Mesendoderm (in vitro differentiated cells): ENCODE measurements at regions not wholly inside any gene's neighbourhood (a gene's known extent, or its start where the extent isn't known, plus 50 kb on each side); places are given as distances from the start of the nearest gene placed in this dataset.

Source experiments
- DNase-seq: peaks from one replicate; pipeline ENCODE4 v3.0.0; 2013
- H2AK5ac ChIP-seq: 2 replicates; pipeline ENCODE4 v1.6.1; 2013; ENCODE audit warnings: low read length, inconsistent platforms
- H2BK120ac ChIP-seq: 2 replicates; pipeline ENCODE4 v1.6.1; 2013; ENCODE audit warnings: low read depth, mild to moderate bottlenecking, low read length, moderate library complexity, mixed read lengths
- H2BK15ac ChIP-seq: replicated peaks from 2 replicates; pipeline ENCODE4 v1.6.1; 2013; ENCODE audit warnings: low read depth, mild to moderate bottlenecking, moderate library complexity
- H2BK5ac ChIP-seq: 2 replicates; pipeline ENCODE4 v1.6.1; 2013; ENCODE audit warnings: low read length, inconsistent platforms
- H3K18ac ChIP-seq: 2 replicates; pipeline ENCODE4 v1.6.1; 2013; ENCODE audit warnings: mild to moderate bottlenecking, low read length, mixed read lengths
- H3K23ac ChIP-seq: one replicate; pipeline ENCODE4 v1.6.1; 2013; ENCODE audit warnings: low read length
- H3K27ac ChIP-seq: 2 replicates; pipeline ENCODE4 v1.5.1; 2013; ENCODE audit warnings: low read depth, mild to moderate bottlenecking, inconsistent platforms, low read length, moderate library complexity
- H3K27me3 ChIP-seq: 2 replicates; pipeline ENCODE4 v1.6.1; 2013; ENCODE audit warnings: low read length, control low read depth, mild to moderate bottlenecking, inconsistent platforms; ENCODE audit not compliant: insufficient read depth, poor library complexity
- H3K36me3 ChIP-seq: 2 replicates; pipeline ENCODE4 v1.6.1; 2013; ENCODE audit warnings: low read length, inconsistent platforms; ENCODE audit not compliant: control insufficient read depth, insufficient read depth
- H3K4ac ChIP-seq: one replicate; pipeline ENCODE4 v1.6.1; 2013; ENCODE audit warnings: low read depth, mild to moderate bottlenecking, low read length, moderate library complexity
- H3K4me1 ChIP-seq: 2 replicates; pipeline ENCODE4 v1.6.1; 2013; ENCODE audit warnings: low read depth, low read length, inconsistent platforms; ENCODE audit not compliant: control insufficient read depth
- H3K4me2 ChIP-seq: 2 replicates; pipeline ENCODE4 v1.6.1; 2013; ENCODE audit warnings: low read length
- H3K4me3 ChIP-seq: 2 replicates; pipeline ENCODE4 v1.5.1; 2013; ENCODE audit warnings: mild to moderate bottlenecking, low read length
- H3K56ac ChIP-seq: one replicate; pipeline ENCODE4 v1.6.1; 2013; ENCODE audit warnings: low read length
- H3K79me1 ChIP-seq: 2 replicates; pipeline ENCODE4 v1.6.1; 2013; ENCODE audit warnings: low read length, inconsistent platforms
- H3K79me2 ChIP-seq: 2 replicates; pipeline ENCODE4 v1.6.1; 2013; ENCODE audit warnings: mild to moderate bottlenecking, low read length; ENCODE audit not compliant: control insufficient read depth, insufficient read depth
- H3K9ac ChIP-seq: 2 replicates; pipeline ENCODE4 v1.6.1; 2013; ENCODE audit warnings: low read length, inconsistent platforms
- H4K5ac ChIP-seq: one replicate; pipeline ENCODE4 v1.6.1; 2013; ENCODE audit warnings: low read length
- H4K8ac ChIP-seq: one replicate; pipeline ENCODE4 v1.6.1; 2013; ENCODE audit warnings: low read depth, mild to moderate bottlenecking, control low read depth, low read length, moderate library complexity
- WGBS: extraction: QIAGEN DNeasy Blood & Tissue Kit; methylation state at CpG from one replicate; pipeline ENCODE4 v1.1.7; 2013; ENCODE audit warnings: low lambda C conversion rate, missing lambda C conversion rate; ENCODE audit not compliant: insufficient coverage; ENCODE audit errors: extremely low coverage; 5-methylcytosine and 5-hydroxymethylcytosine counted together

DNA sequence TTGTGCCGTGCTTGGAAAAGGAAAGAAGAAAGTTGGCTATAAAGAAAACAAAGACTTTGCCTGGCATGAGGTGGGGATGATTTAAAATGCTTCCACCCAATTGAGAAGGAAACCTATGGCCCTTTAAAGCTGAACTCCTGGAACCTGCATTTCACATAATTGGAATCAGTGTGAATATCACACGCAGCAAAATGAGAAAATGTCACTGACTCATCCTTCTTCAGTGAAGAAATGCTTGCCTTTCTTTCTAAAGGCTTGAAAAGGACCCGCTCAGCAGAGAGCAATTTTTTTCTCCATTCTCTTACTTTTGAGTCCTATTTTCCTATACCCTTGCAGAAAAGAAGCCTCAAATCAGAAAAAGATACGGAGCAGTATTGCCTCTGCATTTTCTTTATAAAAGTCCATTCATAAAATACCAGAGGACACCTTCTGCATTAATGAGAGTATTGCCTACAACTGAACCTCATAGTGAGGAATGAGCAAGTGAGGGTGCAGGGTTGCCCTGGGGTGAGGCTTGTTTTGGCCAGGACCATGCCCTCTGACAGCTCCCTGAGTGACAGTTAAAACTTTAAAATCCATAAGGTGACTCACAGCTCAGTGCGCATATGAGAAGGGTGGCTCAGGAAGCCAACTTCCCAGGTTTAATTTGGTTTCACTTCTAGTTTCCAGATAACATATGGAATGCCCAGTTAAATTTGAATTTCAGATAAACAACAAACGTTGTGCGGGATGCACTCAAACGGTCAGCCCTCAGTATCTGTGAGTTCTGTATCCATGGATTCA is 191.9 kb upstream of the GYPC start:
- Histone ChIP-seq H3K79me2 (no peaks in the 10 kb centered on the region), H3K27ac (no peak overlapping the region), H2BK15ac (no peak overlapping the region), H4K5ac (no peak overlapping the region), H2AK5ac (no peak overlapping the region), H2BK5ac (no peak overlapping the region), H3K23ac (no peak overlapping the region), H3K4me1 (no peaks in the 10 kb centered on the region), H3K9ac (no peak overlapping the region), H3K79me1 (no peaks in the 10 kb centered on the region), H3K27me3 (no peaks in the 10 kb centered on the region), H3K56ac (no peak overlapping the region), H3K36me3 (no peaks in the 10 kb centered on the region), H3K4ac (no peak overlapping the region), H3K4me2 (no peak overlapping the region), H2BK120ac (no peak overlapping the region), H3K4me3 (no peak overlapping the region), H4K8ac (no peak overlapping the region), H3K18ac (no peak overlapping the region)
- no CpG with 5 or more reads among the region's 8 CpGs for WGBS
- DNase-seq = no peak

DNA sequence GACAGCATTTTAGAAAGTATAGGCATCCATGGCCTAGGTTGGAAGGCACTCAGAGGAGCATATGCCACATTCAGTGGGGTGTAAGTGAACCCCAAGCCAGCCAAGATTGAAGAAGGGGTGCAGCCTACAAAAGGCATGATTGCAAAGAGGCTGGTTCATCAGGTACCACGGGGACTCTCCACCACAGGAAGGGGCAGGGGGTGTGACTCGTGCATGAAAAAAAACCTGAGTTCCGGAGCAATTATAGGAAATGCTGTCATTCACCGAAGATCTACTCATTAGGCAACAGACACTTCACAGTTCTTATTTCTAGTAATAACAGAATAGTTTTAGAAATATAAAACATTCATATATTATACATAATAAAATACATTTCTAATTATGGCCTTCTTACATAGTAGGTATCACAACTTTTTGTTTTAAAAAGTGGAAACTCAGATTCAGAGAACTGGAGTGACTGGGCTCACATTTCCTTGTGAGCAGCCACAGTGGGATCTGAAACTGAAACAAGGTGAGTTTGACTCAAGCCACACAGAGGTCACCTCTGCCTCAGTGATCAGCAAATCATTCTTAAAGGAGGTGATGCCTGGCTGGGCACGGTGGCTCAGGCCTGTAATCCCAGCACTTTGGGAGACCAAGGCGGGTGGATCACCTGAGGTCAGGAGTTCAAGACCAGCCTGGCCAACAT is 188.4 kb upstream of the GYPC start:
- Histone ChIP-seq H2BK5ac (no peak overlapping the region), H3K27ac (no peak overlapping the region), H3K4me2 (no peak overlapping the region), H2BK15ac (no peak overlapping the region), H3K9ac (no peak overlapping the region), H3K36me3 (no peaks in the 10 kb centered on the region), H3K4me3 (no peak overlapping the region), H3K27me3 (no peaks in the 10 kb centered on the region), H3K23ac (no peak overlapping the region), H4K5ac (no peak overlapping the region), H3K79me1 (no peaks in the 10 kb centered on the region), H3K18ac (no peak overlapping the region), H3K4ac (no peak overlapping the region), H2AK5ac (no peak overlapping the region), H3K4me1 (no peaks in the 10 kb centered on the region), H4K8ac (no peak overlapping the region), H3K79me2 (no peaks in the 10 kb centered on the region), H3K56ac (no peak overlapping the region), H2BK120ac (no peak overlapping the region)
- no peak for DNase-seq
- no CpG with 5 or more reads among the region's 6 CpGs for whole genome bisulfite sequencing

DNA sequence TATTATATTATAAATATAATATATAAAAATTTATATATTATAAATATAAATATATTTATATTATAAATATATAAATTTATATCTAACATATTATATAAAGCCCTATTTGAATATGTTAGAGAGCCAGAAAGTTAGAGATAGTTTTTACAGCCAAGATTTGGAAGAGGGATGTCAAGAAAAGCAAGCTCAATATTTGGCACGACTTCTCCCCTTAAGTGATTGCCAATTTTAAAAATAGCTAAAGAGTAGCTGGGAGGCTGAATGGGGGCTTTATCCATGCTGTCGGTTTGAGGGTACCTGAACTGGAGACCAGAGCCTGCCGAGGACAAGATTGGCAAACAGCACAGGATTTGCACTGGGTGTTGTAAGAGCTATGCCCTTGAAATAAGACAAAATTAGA is 180.9 kb upstream of the GYPC start:
- H3K27ac ChIP-seq = no peak overlapping the region
- no peaks in the 10 kb centered on the region for H3K4me1 ChIP-seq
- H2AK5ac ChIP-seq = no peak overlapping the region
- H3K79me1 ChIP-seq = no peaks in the 10 kb centered on the region
- no peak for DNase-seq
- no peak overlapping the region for H3K56ac ChIP-seq
- no peak overlapping the region for H3K4ac ChIP-seq
- no peaks in the 10 kb centered on the region for H3K36me3 ChIP-seq
- H3K23ac ChIP-seq = no peak overlapping the region
- no peak overlapping the region for H3K4me2 ChIP-seq
- H2BK5ac ChIP-seq = no peak overlapping the region
- H3K79me2 ChIP-seq = no peaks in the 10 kb centered on the region
- H4K8ac ChIP-seq = no peak overlapping the region
- no peak overlapping the region for H3K9ac ChIP-seq
- WGBS = no CpG with 5 or more reads among the region's 3 CpGs
- no peak overlapping the region for H2BK15ac ChIP-seq
- no peak overlapping the region for H3K4me3 ChIP-seq
- H3K18ac ChIP-seq = no peak overlapping the region
- no peak overlapping the region for H4K5ac ChIP-seq
- no peaks in the 10 kb centered on the region for H3K27me3 ChIP-seq
- no peak overlapping the region for H2BK120ac ChIP-seq

- Histone ChIP-seq H2AK5ac (no peak overlapping the region), H4K5ac (no peak overlapping the region), H3K27me3 (no peaks in the 10 kb centered on the region), H2BK15ac (no peak overlapping the region), H2BK5ac (no peak overlapping the region), H3K4me2 (no peak overlapping the region), H3K4ac (no peak overlapping the region), H3K36me3 (no peaks in the 10 kb centered on the region), H3K9ac (no peak overlapping the region), H3K4me3 (no peak overlapping the region), H3K27ac (no peak overlapping the region), H3K4me1 (no peaks in the 10 kb centered on the region), H3K56ac (no peak overlapping the region), H2BK120ac (no peak overlapping the region), H3K79me1 (no peaks in the 10 kb centered on the region), H3K18ac (no peak overlapping the region), H4K8ac (no peak overlapping the region), H3K23ac (no peak overlapping the region), H3K79me2 (no peaks in the 10 kb centered on the region)
- no peak for DNase-seq
- no CpG with 5 or more reads among the region's 5 CpGs for WGBS
Measured at GRCh38 chr2:126476691-126477090, 179.3 kb upstream of the GYPC start.

- Histone ChIP-seq H3K36me3 (no peaks in the 10 kb centered on the region), H2BK5ac (no peak overlapping the region), H3K4me2 (no peak overlapping the region), H3K27ac (no peak overlapping the region), H4K8ac (no peak overlapping the region), H2AK5ac (no peak overlapping the region), H3K79me1 (no peaks in the 10 kb centered on the region), H3K23ac (no peak overlapping the region), H3K18ac (no peak overlapping the region), H2BK120ac (no peak overlapping the region), H3K56ac (no peak overlapping the region), H3K9ac (no peak overlapping the region), H3K4ac (no peak overlapping the region), H4K5ac (no peak overlapping the region), H2BK15ac (no peak overlapping the region), H3K27me3 (no peaks in the 10 kb centered on the region), H3K4me3 (no peak overlapping the region), H3K4me1 (no peaks in the 10 kb centered on the region), H3K79me2 (no peaks in the 10 kb centered on the region)
- DNase-seq = no peak
- no CpG with 5 or more reads among the region's 2 CpGs for WGBS
Measured at GRCh38 chr2:126480033-126480432, 175.9 kb upstream of the GYPC start.
